ENCODE measurements at regions not wholly inside any gene's neighbourhood (a gene's known extent, or its start where the extent isn't known, plus 50 kb on each side); places are given as distances from the start of the nearest gene placed in this dataset.

- no peaks in the 10 kb centered on the region for H3K36me3 ChIP-seq
- TF ChIP-seq CTCF (IDR thresholded peaks at IDR 0.05 in 4 of 5, conservative IDR thresholded peaks at IDR 0.05 in 1 of 5), result no peak
- TF ChIP-seq POLR2A (IDR thresholded peaks at IDR 0.05), result no peak
- H3K27me3 ChIP-seq, result no peaks in the 10 kb centered on the region
- no peak overlapping the region for H3K4me3 ChIP-seq
- in situ Hi-C loops (cut with MboI; ENCODE audit: low sequenced_read_pairs in 4 of 4) (no loop called here), intact Hi-C loops (cut with DNase I; ENCODE audit: low total_unique reads) (no loop called here)
- ATAC-seq (no peak), DNase-seq (no peak)
- H3K4me1 ChIP-seq, result no peaks in the 10 kb centered on the region
- no peaks in the 10 kb centered on the region for H3K9me3 ChIP-seq
- no peak overlapping the region for H3K27ac ChIP-seq
These were observed 135.4 kb downstream of the HMX1 start for GRCh38 chr4:8736090-8736825.

- Histone ChIP-seq H3K27me3 (no peaks in the 10 kb centered on the region), H3K4me3 (no peak overlapping the region), H3K4me1 (no peaks in the 10 kb centered on the region), H3K9me3 (no peaks in the 10 kb centered on the region), H3K27ac (no peak overlapping the region), H3K36me3 (no peaks in the 10 kb centered on the region)
- in situ Hi-C loops (cut with MboI; ENCODE audit: low sequenced_read_pairs in 4 of 4), result no loop called here
- ATAC-seq, result no peak
- no peak for DNase-seq
- TF ChIP-seq CTCF (IDR thresholded peaks at IDR 0.05 in 4 of 5, conservative IDR thresholded peaks at IDR 0.05 in 1 of 5), result no peak
- TF ChIP-seq POLR2A (IDR thresholded peaks at IDR 0.05), result no peak
- intact Hi-C loops (cut with DNase I; ENCODE audit: low total_unique reads), result no loop called here
These were observed 136.2 kb downstream of the HMX1 start for GRCh38 chr4:8735236-8736089.

- H3K36me3 ChIP-seq, result no peaks in the 10 kb centered on the region
- DNase-seq, result no peak
- no peaks in the 10 kb centered on the region for H3K9me3 ChIP-seq
- in situ Hi-C loops (cut with MboI; ENCODE audit: low sequenced_read_pairs in 4 of 4) (no loop called here), intact Hi-C loops (cut with DNase I; ENCODE audit: low total_unique reads) (no loop called here)
- no peak overlapping the region for H3K4me3 ChIP-seq
- H3K27ac ChIP-seq, result no peak overlapping the region
- TF ChIP-seq CTCF (IDR thresholded peaks at IDR 0.05 in 4 of 5, conservative IDR thresholded peaks at IDR 0.05 in 1 of 5), result no peak
- TF ChIP-seq POLR2A (IDR thresholded peaks at IDR 0.05), result no peak
- H3K4me1 ChIP-seq, result no peaks in the 10 kb centered on the region
- ATAC-seq, result no peak
- no peaks in the 10 kb centered on the region for H3K27me3 ChIP-seq
These were observed 138.9 kb downstream of the HMX1 start for GRCh38 chr4:8732681-8733243.

- H3K36me3 ChIP-seq, result no peaks in the 10 kb centered on the region
- no peaks in the 10 kb centered on the region for H3K27me3 ChIP-seq
- no peaks in the 10 kb centered on the region for H3K9me3 ChIP-seq
- H3K27ac ChIP-seq, result no peak overlapping the region
- no peak overlapping the region for H3K4me3 ChIP-seq
- H3K4me1 ChIP-seq, result no peaks in the 10 kb centered on the region
- in situ Hi-C loops (cut with MboI; ENCODE audit: low sequenced_read_pairs in 4 of 4) (no loop called here), intact Hi-C loops (cut with DNase I; ENCODE audit: low total_unique reads) (no loop called here)
- ATAC-seq, result no peak
- DNase-seq, result no peak
- no peak for TF ChIP-seq CTCF (IDR thresholded peaks at IDR 0.05 in 4 of 5, conservative IDR thresholded peaks at IDR 0.05 in 1 of 5)
- TF ChIP-seq POLR2A (IDR thresholded peaks at IDR 0.05), result no peak
These were observed 139.5 kb downstream of the CPZ start for GRCh38 chr4:8732092-8732491.

Data from gastrocnemius medialis (tissue), 4 donors.